ENCODE measurements at regions not wholly inside any gene's neighbourhood (a gene's known extent, or its start where the extent isn't known, plus 50 kb on each side); places are given as distances from the start of the nearest gene placed in this dataset.

- H3K9me3 ChIP-seq: no peaks in the 10 kb centered on the region
- no peak for TF ChIP-seq CTCF (IDR thresholded peaks at IDR 0.05)
- DNase-seq (no peak), ATAC-seq (no peak)
- H3K27me3 ChIP-seq (ENCODE audit: low read depth): peaks cover 4% of the 10 kb centered on the region
- H3K4me1 ChIP-seq: no peaks in the 10 kb centered on the region
- H3K27ac ChIP-seq: no peak overlapping the region
- no peak overlapping the region for H3K4me3 ChIP-seq
- intact Hi-C loops (cut with DNase I): no loop called here
- no peaks in the 10 kb centered on the region for H3K36me3 ChIP-seq
Observed at GRCh38 chr16:79298894-79299799, 301.4 kb downstream of the MAF start.

GRCh38 chr16:79298476-79298875 is 302.1 kb downstream of the MAF start:
- intact Hi-C loops (cut with DNase I): no loop called here
- no peaks in the 10 kb centered on the region for H3K36me3 ChIP-seq
- H3K4me3 ChIP-seq: no peak overlapping the region
- ATAC-seq: no peak
- TF ChIP-seq CTCF (IDR thresholded peaks at IDR 0.05): no peak
- no peaks in the 10 kb centered on the region for H3K9me3 ChIP-seq
- peaks cover 4% of the 10 kb centered on the region for H3K27me3 ChIP-seq (ENCODE audit: low read depth)
- DNase-seq: no peak
- H3K4me1 ChIP-seq: no peaks in the 10 kb centered on the region
- H3K27ac ChIP-seq: no peak overlapping the region

GRCh38 chr16:79297805-79298204 is 302.7 kb downstream of the MAF start:
- no peak for TF ChIP-seq CTCF (IDR thresholded peaks at IDR 0.05)
- Histone ChIP-seq H3K27me3 (ENCODE audit: low read depth) (peaks cover 4% of the 10 kb centered on the region), H3K9me3 (no peaks in the 10 kb centered on the region), H3K36me3 (no peaks in the 10 kb centered on the region), H3K4me3 (no peak overlapping the region), H3K4me1 (no peaks in the 10 kb centered on the region), H3K27ac (no peak overlapping the region)
- DNase-seq (no peak), ATAC-seq (peak in 1 of 2 donors; percentile 32)
- intact Hi-C loops (cut with DNase I): no loop called here

GRCh38 chr16:79297296-79297695 is 303.2 kb downstream of the MAF start:
- intact Hi-C loops (cut with DNase I): no loop called here
- Histone ChIP-seq H3K4me1 (no peaks in the 10 kb centered on the region), H3K4me3 (no peak overlapping the region), H3K27ac (no peak overlapping the region), H3K36me3 (no peaks in the 10 kb centered on the region), H3K27me3 (ENCODE audit: low read depth) (peaks cover 4% of the 10 kb centered on the region), H3K9me3 (no peaks in the 10 kb centered on the region)
- ATAC-seq (no peak), DNase-seq (no peak)
- no peak for TF ChIP-seq CTCF (IDR thresholded peaks at IDR 0.05)

GRCh38 chr16:79296491-79296890 is 304.0 kb downstream of the MAF start:
- Histone ChIP-seq H3K27me3 (ENCODE audit: low read depth) (no peaks in the 10 kb centered on the region), H3K9me3 (no peaks in the 10 kb centered on the region), H3K36me3 (no peaks in the 10 kb centered on the region), H3K4me1 (no peaks in the 10 kb centered on the region), H3K27ac (no peak overlapping the region), H3K4me3 (no peak overlapping the region)
- intact Hi-C loops (cut with DNase I): no loop called here
- TF ChIP-seq CTCF (IDR thresholded peaks at IDR 0.05): no peak
- ATAC-seq (no peak), DNase-seq (no peak)
